ENCODE measurements at regions not wholly inside any gene's neighbourhood (a gene's known extent, or its start where the extent isn't known, plus 50 kb on each side); places are given as distances from the start of the nearest gene placed in this dataset.
A peak's percentile ranks its signal among the peaks of the same experiment; 100 is the strongest.

DNA sequence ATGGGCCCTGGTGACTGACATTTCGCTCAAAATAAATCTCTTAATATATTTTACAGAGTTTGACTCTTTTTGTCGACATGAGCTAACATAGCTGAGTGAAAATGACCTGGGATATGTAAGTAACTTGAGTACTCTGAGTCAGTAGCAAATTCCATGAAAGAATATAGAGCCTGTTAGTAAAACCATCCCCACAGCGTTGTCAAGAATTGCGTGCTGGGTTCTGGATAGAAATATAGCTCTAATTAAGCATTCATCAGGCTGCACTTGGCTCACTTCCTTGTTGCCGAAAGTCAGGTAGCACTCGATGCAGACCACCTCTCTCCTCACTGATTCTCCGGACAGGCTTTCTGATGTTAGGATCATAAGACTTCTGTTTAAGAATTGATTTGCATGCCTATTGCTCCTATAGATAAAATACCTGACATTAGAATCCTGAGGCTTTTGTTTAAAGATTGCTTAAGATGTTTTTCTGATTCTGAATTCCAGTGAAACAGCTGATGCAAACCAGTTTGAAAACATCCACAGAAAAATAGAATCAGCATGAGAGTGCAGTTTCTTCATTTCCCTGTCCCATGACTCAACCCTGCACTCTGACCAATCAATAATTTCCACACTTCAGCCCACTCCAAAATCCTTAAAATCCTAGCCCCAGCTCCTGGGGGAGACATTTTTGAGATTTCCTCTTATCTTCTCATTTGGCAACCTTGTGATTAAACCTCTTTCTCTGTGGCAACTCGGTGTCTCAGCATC, 310.6 kb downstream of the DIRAS2 start:
- DNase-seq (ENCODE audit: low read depth) = peak; percentile 2
- H3K4me3 ChIP-seq (ENCODE audit: control insufficient read depth, low read depth, low read length) = no peak overlapping the region
- no peak for TF ChIP-seq CTCF (IDR thresholded peaks at IDR 0.05; ENCODE audit: control insufficient read depth, insufficient read depth, low read depth, low read length, missing control alignments)

DNA sequence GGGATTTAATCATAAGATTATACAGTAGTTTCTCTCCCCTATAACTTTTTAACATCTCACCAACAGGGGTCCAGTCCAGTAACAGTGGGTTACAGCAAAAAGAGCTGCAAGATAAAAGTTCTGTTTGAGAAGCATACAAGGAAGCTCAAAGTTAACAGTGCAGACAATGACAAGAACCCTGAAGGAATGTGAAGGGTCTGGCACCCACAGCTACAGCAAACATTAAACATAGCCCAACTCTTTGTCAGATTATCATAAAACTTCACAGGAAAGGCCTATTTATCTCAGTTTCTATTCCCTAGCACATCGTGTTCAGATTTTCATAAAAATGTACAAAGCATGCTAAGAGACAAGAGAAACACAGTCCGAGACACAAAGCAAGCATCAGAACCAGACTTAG, 309.4 kb downstream of the DIRAS2 start:
- no peak for TF ChIP-seq CTCF (IDR thresholded peaks at IDR 0.05; ENCODE audit: control insufficient read depth, insufficient read depth, low read depth, low read length, missing control alignments)
- H3K4me3 ChIP-seq (ENCODE audit: control insufficient read depth, low read depth, low read length) = no peak overlapping the region
- DNase-seq (ENCODE audit: low read depth) = no peak

GRCh38 chr9:90340421-90340820, 302.2 kb downstream of the DIRAS2 start:
- TF ChIP-seq CTCF (IDR thresholded peaks at IDR 0.05; ENCODE audit: control insufficient read depth, insufficient read depth, low read depth, low read length, missing control alignments) = no peak
- H3K4me3 ChIP-seq (ENCODE audit: control insufficient read depth, low read depth, low read length) = no peak overlapping the region
- DNase-seq (ENCODE audit: low read depth) = no peak

- DNase-seq (ENCODE audit: low read depth) = no peak
- no peak for TF ChIP-seq CTCF (IDR thresholded peaks at IDR 0.05; ENCODE audit: control insufficient read depth, insufficient read depth, low read depth, low read length, missing control alignments)
- no peak overlapping the region for H3K4me3 ChIP-seq (ENCODE audit: control insufficient read depth, low read depth, low read length)
These were observed 300.0 kb downstream of the DIRAS2 start for GRCh38 chr9:90342607-90343006.

- no peak for DNase-seq (ENCODE audit: low read depth)
- no peak for TF ChIP-seq CTCF (IDR thresholded peaks at IDR 0.05; ENCODE audit: control insufficient read depth, insufficient read depth, low read depth, low read length, missing control alignments)
- no peak overlapping the region for H3K4me3 ChIP-seq (ENCODE audit: control insufficient read depth, low read depth, low read length)
These were observed 299.3 kb downstream of the DIRAS2 start for GRCh38 chr9:90343366-90343765.

DNA sequence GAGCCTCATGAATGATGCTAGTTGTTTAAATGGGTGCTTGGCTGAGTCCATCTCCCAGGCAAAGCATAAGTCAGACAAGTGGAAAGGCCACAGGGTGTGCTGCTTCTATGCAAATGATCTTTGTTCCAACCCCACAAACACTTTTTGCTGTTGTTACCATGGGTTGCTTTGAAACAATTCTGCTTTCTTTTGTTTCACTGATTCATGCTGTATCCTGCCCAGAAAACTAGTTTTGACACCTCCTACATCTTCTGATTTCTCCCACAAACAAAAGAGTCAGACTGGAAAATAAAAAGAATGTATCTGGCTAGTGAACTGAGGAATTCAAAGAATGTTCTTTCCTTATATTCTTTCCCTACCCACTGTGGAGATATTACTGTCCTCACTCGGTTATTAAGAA, 298.6 kb downstream of the DIRAS2 start:
- no peak for DNase-seq (ENCODE audit: low read depth)
- no peak for TF ChIP-seq CTCF (IDR thresholded peaks at IDR 0.05; ENCODE audit: control insufficient read depth, insufficient read depth, low read depth, low read length, missing control alignments)
- H3K4me3 ChIP-seq (ENCODE audit: control insufficient read depth, low read depth, low read length) = no peak overlapping the region
